ENCODE measurements at regions not wholly inside any gene's neighbourhood (a gene's known extent, or its start where the extent isn't known, plus 50 kb on each side); places are given as distances from the start of the nearest gene placed in this dataset.

- no peak for DNase-seq
Observed at GRCh38 chr19:30313353-30313750, 58.8 kb upstream of the ZNF536 start.

- DNase-seq, result no peak
Observed at GRCh38 chr19:30314056-30314804, 58.0 kb upstream of the ZNF536 start.

- DNase-seq, result no peak
Observed at GRCh38 chr19:30314805-30315155, 57.4 kb upstream of the ZNF536 start.

GRCh38 chr19:30315159-30315558 lies 57.0 kb upstream of the ZNF536 start:
- DNase-seq, result no peak

- no peak for DNase-seq
Observed at GRCh38 chr19:30316000-30316491, 56.1 kb upstream of the ZNF536 start.

- DNase-seq, result no peak
Observed at GRCh38 chr19:30316560-30317106, 55.6 kb upstream of the ZNF536 start.

- DNase-seq, result no peak
Observed at GRCh38 chr19:30317403-30317802, 54.8 kb upstream of the ZNF536 start.

GRCh38 chr19:30318261-30318660 lies 53.9 kb upstream of the ZNF536 start:
- DNase-seq, result no peak

- DNase-seq, result no peak
Observed at GRCh38 chr19:30318936-30319335, 53.2 kb upstream of the ZNF536 start.

GRCh38 chr19:30319411-30319810 lies 52.8 kb upstream of the ZNF536 start:
- no peak for DNase-seq

GRCh38 chr19:30319876-30320275 lies 52.3 kb upstream of the ZNF536 start:
- DNase-seq, result no peak

- DNase-seq, result no peak
Observed at GRCh38 chr19:30320466-30320865, 51.7 kb upstream of the ZNF536 start.

GRCh38 chr19:30320916-30321315 lies 51.3 kb upstream of the ZNF536 start:
- DNase-seq, result no peak

Data from activated CD4-positive, alpha-beta T cell treated with anti-CD3 and anti-CD28 coated beads, Interleukin-2, amount 50 U/mL, for 16 hours (primary cell).